ENCODE measurements at regions not wholly inside any gene's neighbourhood (a gene's known extent, or its start where the extent isn't known, plus 50 kb on each side); places are given as distances from the start of the nearest gene placed in this dataset.

GRCh38 chr2:7962161-7962560 lies 719.7 kb upstream of the ID2 start:
- no peaks in the 10 kb centered on the region for H3K4me1 ChIP-seq (replicated peaks in 1 of 2; ENCODE audit: control insufficient read depth in 2 of 2, insufficient read depth in 2 of 2, low read length in 2 of 2)
- POLR2A ChIA-PET: no interaction called here
- in situ Hi-C loops (cut with MboI) (no loop called here), intact Hi-C loops (cut with micrococcal nuclease) (no loop called here)
- CTCF ChIA-PET (ENCODE audit: low intra/inter-chr PET ratio): no interaction called here
- no peak for FAIRE-seq
- TF ChIP-seq STAT5B (CRISPR knock-in tag; IDR thresholded peaks at IDR 0.05): no peak
- TF ChIP-seq OTX1 (CRISPR knock-in tag; IDR thresholded peaks at IDR 0.05): no peak
- no peak for TF ChIP-seq ZNF140 (CRISPR knock-in tag; IDR thresholded peaks at IDR 0.05)
- TF ChIP-seq ARID3B (CRISPR knock-in tag; IDR thresholded peaks at IDR 0.05; ENCODE audit: borderline replicate concordance): no peak
- TF ChIP-seq RCOR1 (IDR thresholded peaks at IDR 0.05; ENCODE audit: borderline replicate concordance in 1 of 2, low read depth in 2 of 2, low read length in 2 of 2): no peak
- TF ChIP-seq ZNF696 (CRISPR knock-in tag; conservative IDR thresholded peaks at IDR 0.05): no peak
- TF ChIP-seq E2F4 (CRISPR knock-in tag; IDR thresholded peaks at IDR 0.05; ENCODE audit: low read depth): no peak
- TF ChIP-seq JUND (IDR thresholded peaks at IDR 0.05; ENCODE audit: borderline replicate concordance, low read depth, low read length): no peak
- TF ChIP-seq JUND (tag; IDR thresholded peaks at IDR 0.05; ENCODE audit: borderline replicate concordance, low read depth, low read length): no peak
- no peak for TF ChIP-seq ZBTB8A (IDR thresholded peaks at IDR 0.05; ENCODE audit: partially characterized antibody)
- TF ChIP-seq NR1H2 (CRISPR knock-in tag; IDR thresholded peaks at IDR 0.05): no peak
- no peak for TF ChIP-seq ZNF639 (CRISPR knock-in tag; conservative IDR thresholded peaks at IDR 0.05 in 1 of 2, IDR thresholded peaks at IDR 0.05 in 1 of 2)
- TF ChIP-seq TRIM25 (IDR thresholded peaks at IDR 0.05; ENCODE audit: borderline replicate concordance): no peak
- TF ChIP-seq ZNF143 (CRISPR knock-in tag; IDR thresholded peaks at IDR 0.05): no peak
- no peak for TF ChIP-seq U2AF1 (optimal IDR thresholded peaks at IDR 0.05; ENCODE audit: low read depth, low read length)
- H2AFZ ChIP-seq (ENCODE audit: low read depth, low read length): no peak overlapping the region
- DNase-seq (ENCODE audit: extremely low read depth in 1 of 4, low spot score in 3 of 4): no peak
- H3K4me3 ChIP-seq: no peak overlapping the region
- peaks cover 13 to 41% of the 10 kb centered on the region in 2 experiments for H3K27me3 ChIP-seq (ENCODE audit: control insufficient read depth in 2 of 2, insufficient read depth in 2 of 2, low read length in 2 of 2)
- WGBS (ENCODE audit: insufficient coverage, low coverage, missing lambda C conversion rate): 0% methylated on average over 3 of the region's 3 CpGs
- no peaks in the 10 kb centered on the region for H3K79me2 ChIP-seq (ENCODE audit: control insufficient read depth, insufficient read depth, low read length)
- no peaks in the 10 kb centered on the region for H3K36me3 ChIP-seq (ENCODE audit: control insufficient read depth, insufficient read depth, low read length)
- H3K27ac ChIP-seq (ENCODE audit: extremely low read depth, low read depth, low read length): no peak overlapping the region
- no TSS peak for BruUV-seq (replicated peaks)
- ATAC-seq: no peak
- H3K4me2 ChIP-seq (ENCODE audit: insufficient read depth, low read length): no peak overlapping the region
- H3K9me1 ChIP-seq (ENCODE audit: control insufficient read depth, insufficient read depth, low read length): no peaks in the 10 kb centered on the region
- no peaks in the 10 kb centered on the region for H4K20me1 ChIP-seq (replicated peaks; ENCODE audit: control insufficient read depth, insufficient read depth, low read length)
- H3K9me3 ChIP-seq (replicated peaks; ENCODE audit: control insufficient read depth, insufficient read depth, low read depth, low read length): no peaks in the 10 kb centered on the region
- H3K9ac ChIP-seq (ENCODE audit: insufficient read depth in 1 of 2, low read depth in 2 of 2, low read length in 2 of 2): no peak overlapping the region

Data from K562 (cell line).